Central memory CD8-positive, alpha-beta T cell (primary cell): ENCODE measurements at regions not wholly inside any gene's neighbourhood (a gene's known extent, or its start where the extent isn't known, plus 50 kb on each side); places are given as distances from the start of the nearest gene placed in this dataset.

Source experiments
- ATAC-seq: fragments of 150-1000 bp; cut with Tn5 transposase; replicated peaks from 2 replicates; pipeline ENCODE4 v1.10.0; 2022; ENCODE audit warnings: mild to moderate bottlenecking, moderate FRiP score, moderate number of reproducible peaks; ENCODE audit not compliant: poor library complexity, severe bottlenecking; ENCODE audit errors: extremely low read depth
- DNase-seq, 2 donors: peaks; one replicate each; pipeline ENCODE4 v3.0.0; 2021; ENCODE audit warnings: low spot score in 2 of 2
- H3K27ac Mint-ChIP-seq: one replicate; pipeline ENCODE4 v1.8.0; 2022; ENCODE audit warnings: low read depth, mild to moderate bottlenecking, moderate library complexity, mixed read lengths
- H3K27me3 Mint-ChIP-seq: one replicate; pipeline ENCODE4 v1.8.0; 2022; ENCODE audit warnings: mixed read lengths
- H3K36me3 Mint-ChIP-seq: one replicate; pipeline ENCODE4 v1.8.0; 2022; ENCODE audit warnings: mild to moderate bottlenecking, moderate library complexity, mixed read lengths; ENCODE audit not compliant: insufficient read depth
- H3K4me1 Mint-ChIP-seq: one replicate; pipeline ENCODE4 v1.8.0; 2022; ENCODE audit warnings: mixed read lengths
- H3K4me3 Mint-ChIP-seq: one replicate; pipeline ENCODE4 v1.8.0; 2022; ENCODE audit warnings: mild to moderate bottlenecking, moderate library complexity, mixed read lengths
- H3K9me3 Mint-ChIP-seq: one replicate; pipeline ENCODE4 v1.8.0; 2022; ENCODE audit warnings: mixed read lengths

- ATAC-seq (no peak), DNase-seq (no peak)
- H3K36me3 Mint-ChIP-seq, result no peaks in the 10 kb centered on the region
- no peak overlapping the region for H3K4me3 Mint-ChIP-seq
- no peaks in the 10 kb centered on the region for H3K27me3 Mint-ChIP-seq
- no peaks in the 10 kb centered on the region for H3K4me1 Mint-ChIP-seq
- no peaks in the 10 kb centered on the region for H3K9me3 Mint-ChIP-seq
- no peak overlapping the region for H3K27ac Mint-ChIP-seq
These were observed 1137.4 kb upstream of the CDH18 start for GRCh38 chr5:21125238-21125983.

DNA sequence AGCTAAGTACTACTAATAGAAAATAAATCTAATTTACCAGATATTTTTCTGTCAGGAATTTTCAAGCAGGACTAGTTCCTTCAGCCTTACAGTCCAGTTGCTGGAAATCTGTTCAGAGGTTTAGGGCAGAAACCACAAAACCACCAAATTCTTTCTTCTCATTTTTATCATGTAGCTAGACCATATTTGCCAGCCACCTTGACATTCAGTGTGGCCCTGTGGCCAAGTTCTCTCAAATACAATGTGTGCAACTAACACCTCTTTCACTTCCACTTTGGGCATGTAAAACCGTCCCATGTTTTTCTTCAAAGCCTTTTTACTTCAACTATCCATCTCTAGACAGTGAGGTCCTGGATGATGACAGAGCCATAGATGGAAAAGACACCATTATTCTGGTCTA lies 1133.2 kb upstream of the CDH18 start:
- Mint-ChIP-seq H3K4me1 (no peaks in the 10 kb centered on the region), H3K36me3 (no peaks in the 10 kb centered on the region), H3K4me3 (no peak overlapping the region), H3K27ac (no peak overlapping the region), H3K9me3 (peaks cover 18% of the 10 kb centered on the region), H3K27me3 (no peaks in the 10 kb centered on the region)
- ATAC-seq (no peak), DNase-seq (no peak)

GRCh38 chr5:21097661-21098060 lies 1109.7 kb upstream of the CDH18 start:
- no peak overlapping the region for H3K4me3 Mint-ChIP-seq
- no peak for ATAC-seq
- no peaks in the 10 kb centered on the region for H3K36me3 Mint-ChIP-seq
- H3K27ac Mint-ChIP-seq, result no peak overlapping the region
- H3K4me1 Mint-ChIP-seq, result no peaks in the 10 kb centered on the region
- no peaks in the 10 kb centered on the region for H3K27me3 Mint-ChIP-seq
- DNase-seq, result no peak
- H3K9me3 Mint-ChIP-seq, result peaks cover 22% of the 10 kb centered on the region

- H3K27me3 Mint-ChIP-seq, result no peaks in the 10 kb centered on the region
- H3K4me1 Mint-ChIP-seq, result no peaks in the 10 kb centered on the region
- no peaks in the 10 kb centered on the region for H3K36me3 Mint-ChIP-seq
- peaks cover 25% of the 10 kb centered on the region for H3K9me3 Mint-ChIP-seq
- DNase-seq (no peak), ATAC-seq (no peak)
- no peak overlapping the region for H3K4me3 Mint-ChIP-seq
- H3K27ac Mint-ChIP-seq, result no peak overlapping the region
These were observed 1106.6 kb upstream of the CDH18 start for GRCh38 chr5:21094619-21095018.

DNA sequence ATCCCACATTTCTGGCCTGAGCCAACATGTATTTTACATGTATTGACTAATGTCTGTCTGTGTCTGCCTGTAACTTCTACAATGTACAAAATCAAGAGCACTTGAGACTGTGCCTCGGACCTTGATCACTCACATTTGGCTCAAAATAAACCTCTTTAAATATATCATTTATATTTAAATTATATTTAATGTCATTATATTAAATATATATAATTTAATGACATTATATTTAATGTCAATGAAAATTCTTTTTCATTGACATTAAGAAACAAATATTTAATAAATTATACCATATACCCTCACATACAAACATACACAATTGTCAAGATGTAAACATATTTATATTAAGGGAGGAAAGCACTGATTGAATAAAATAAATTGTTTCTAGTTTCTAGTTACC lies 1099.8 kb upstream of the CDH18 start:
- Mint-ChIP-seq H3K36me3 (no peaks in the 10 kb centered on the region), H3K27me3 (no peaks in the 10 kb centered on the region), H3K27ac (no peak overlapping the region), H3K9me3 (peaks cover 39% of the 10 kb centered on the region), H3K4me3 (no peak overlapping the region), H3K4me1 (no peaks in the 10 kb centered on the region)
- DNase-seq (no peak), ATAC-seq (no peak)

DNA sequence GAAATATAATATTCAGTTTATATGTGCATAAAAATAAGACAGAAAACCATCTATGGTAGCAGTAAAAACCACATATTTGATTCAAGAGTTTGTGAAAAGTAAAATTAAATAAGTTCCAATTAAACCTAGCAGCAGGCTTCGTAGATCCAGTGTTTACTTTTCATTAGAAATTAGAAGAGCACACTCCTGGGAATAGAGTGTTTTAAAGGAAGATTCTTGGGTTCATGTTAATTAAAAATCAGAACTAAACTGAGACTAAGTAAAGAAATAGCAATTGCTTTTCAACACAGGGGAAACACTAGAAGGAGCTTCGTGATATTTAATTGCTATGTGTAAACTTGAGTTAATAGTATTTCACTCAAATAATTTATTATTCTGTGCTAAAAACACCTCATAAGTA lies 1097.8 kb upstream of the CDH18 start:
- Mint-ChIP-seq H3K36me3 (no peaks in the 10 kb centered on the region), H3K27ac (no peak overlapping the region), H3K4me1 (no peaks in the 10 kb centered on the region), H3K9me3 (peaks cover 40% of the 10 kb centered on the region), H3K27me3 (no peaks in the 10 kb centered on the region), H3K4me3 (no peak overlapping the region)
- DNase-seq, result no peak
- no peak for ATAC-seq

GRCh38 chr5:21071986-21072385 lies 1084.0 kb upstream of the CDH18 start:
- H3K4me1 Mint-ChIP-seq, result no peaks in the 10 kb centered on the region
- DNase-seq (no peak), ATAC-seq (no peak)
- H3K36me3 Mint-ChIP-seq, result no peaks in the 10 kb centered on the region
- no peaks in the 10 kb centered on the region for H3K9me3 Mint-ChIP-seq
- H3K4me3 Mint-ChIP-seq, result no peak overlapping the region
- no peak overlapping the region for H3K27ac Mint-ChIP-seq
- no peaks in the 10 kb centered on the region for H3K27me3 Mint-ChIP-seq

DNA sequence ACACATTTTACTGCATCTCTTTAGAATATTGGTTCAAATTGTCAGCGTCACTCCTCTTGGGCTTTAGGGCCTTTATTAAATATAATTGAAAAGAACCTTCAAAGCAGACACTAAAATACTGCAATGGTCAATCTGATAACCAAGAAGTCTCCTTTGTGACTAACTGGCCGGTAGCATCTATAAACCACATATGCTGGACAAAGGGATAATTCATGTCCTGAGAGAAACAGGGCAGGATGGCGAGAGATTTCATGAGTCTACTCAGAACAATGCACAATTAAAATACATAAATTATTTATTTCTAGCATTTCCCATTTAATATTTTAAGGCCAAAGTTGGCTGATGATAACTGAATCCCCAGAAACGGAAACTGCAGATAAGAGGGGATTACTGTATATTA lies 1083.4 kb upstream of the CDH18 start:
- no peak for ATAC-seq
- Mint-ChIP-seq H3K36me3 (no peaks in the 10 kb centered on the region), H3K27ac (no peak overlapping the region), H3K27me3 (no peaks in the 10 kb centered on the region), H3K9me3 (no peaks in the 10 kb centered on the region), H3K4me1 (no peaks in the 10 kb centered on the region), H3K4me3 (no peak overlapping the region)
- DNase-seq, result no peak

GRCh38 chr5:21070858-21071257 lies 1082.9 kb upstream of the CDH18 start:
- H3K27me3 Mint-ChIP-seq, result no peaks in the 10 kb centered on the region
- no peaks in the 10 kb centered on the region for H3K4me1 Mint-ChIP-seq

DNA sequence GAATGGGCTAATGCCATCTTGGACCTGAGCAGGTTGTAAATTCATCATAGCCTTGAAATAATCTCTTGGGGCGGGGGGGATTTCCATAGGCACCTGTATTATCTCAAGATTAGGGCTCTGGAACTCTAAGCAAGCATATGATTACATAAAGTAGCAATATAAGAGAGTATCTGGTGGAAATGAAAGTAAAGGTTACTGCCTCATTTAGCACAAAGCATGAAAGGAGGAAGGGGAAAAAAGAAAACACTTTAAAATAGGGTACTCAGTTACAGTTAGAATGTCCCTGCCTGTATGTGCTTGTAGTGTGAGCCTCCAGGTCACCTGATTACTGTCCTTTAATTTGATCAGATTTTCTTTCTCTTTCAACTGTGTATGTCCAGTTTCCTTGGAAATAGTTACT lies 1079.7 kb upstream of the CDH18 start:
- no peaks in the 10 kb centered on the region for H3K4me1 Mint-ChIP-seq
- H3K27ac Mint-ChIP-seq, result no peak overlapping the region
- no peak for DNase-seq
- H3K27me3 Mint-ChIP-seq, result no peaks in the 10 kb centered on the region
- no peak for ATAC-seq
- no peak overlapping the region for H3K4me3 Mint-ChIP-seq
- peaks cover 3% of the 10 kb centered on the region for H3K9me3 Mint-ChIP-seq
- no peaks in the 10 kb centered on the region for H3K36me3 Mint-ChIP-seq

More at GRCh38 chr5:21070858-21071257, 1082.9 kb upstream of the CDH18 start:
- no peaks in the 10 kb centered on the region for H3K36me3 Mint-ChIP-seq
- ATAC-seq, result no peak
- no peaks in the 10 kb centered on the region for H3K9me3 Mint-ChIP-seq
- DNase-seq, result no peak
- H3K27ac Mint-ChIP-seq, result no peak overlapping the region
- H3K4me3 Mint-ChIP-seq, result no peak overlapping the region

DNA sequence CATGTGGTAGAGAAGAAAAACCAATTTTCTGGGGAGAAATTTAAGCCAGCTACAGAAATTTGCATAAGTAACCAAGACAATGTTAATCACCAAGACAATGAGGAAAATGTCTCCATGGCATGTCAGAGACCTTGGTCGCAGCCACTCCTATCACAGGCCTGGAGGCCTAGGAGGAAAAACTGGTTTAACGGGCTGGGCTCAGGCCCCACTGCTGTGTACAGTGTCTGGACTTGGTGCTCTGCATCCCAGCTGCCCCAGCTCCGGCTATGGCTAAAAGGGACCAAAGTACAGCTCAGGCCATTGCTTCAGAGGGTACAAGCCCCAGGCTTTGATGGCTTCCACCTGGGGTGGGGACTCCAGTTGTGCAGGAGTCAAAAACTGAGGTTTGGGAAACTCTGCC lies 1075.1 kb upstream of the CDH18 start:
- Mint-ChIP-seq H3K4me3 (no peak overlapping the region), H3K4me1 (no peaks in the 10 kb centered on the region), H3K27me3 (no peaks in the 10 kb centered on the region), H3K27ac (no peak overlapping the region), H3K36me3 (no peaks in the 10 kb centered on the region), H3K9me3 (peaks cover 19% of the 10 kb centered on the region)
- ATAC-seq (no peak), DNase-seq (no peak)

- Mint-ChIP-seq H3K9me3 (peaks cover 28% of the 10 kb centered on the region), H3K36me3 (no peaks in the 10 kb centered on the region), H3K4me1 (no peaks in the 10 kb centered on the region), H3K27ac (no peak overlapping the region), H3K4me3 (no peak overlapping the region), H3K27me3 (no peaks in the 10 kb centered on the region)
- DNase-seq (no peak), ATAC-seq (no peak)
These were observed 1070.3 kb upstream of the CDH18 start for GRCh38 chr5:21058289-21058688.

DNA sequence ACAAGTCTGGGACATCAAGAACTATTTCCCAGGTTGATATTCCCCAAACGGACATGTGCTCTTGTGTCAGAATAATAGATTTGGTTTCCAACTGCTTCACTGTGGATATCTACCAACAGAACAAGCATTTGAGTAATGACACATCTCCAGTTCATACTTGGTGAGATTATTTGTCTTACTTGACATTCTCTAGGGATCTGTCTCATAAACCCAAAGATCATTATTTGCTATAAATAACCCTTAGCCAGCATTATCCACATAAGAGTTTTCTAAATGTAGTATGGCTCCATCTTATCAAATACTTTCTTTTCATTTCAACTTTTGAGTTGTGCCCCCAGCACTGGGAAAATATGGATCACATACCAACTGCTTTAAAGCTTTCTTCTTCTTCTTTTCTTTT lies 1063.9 kb upstream of the CDH18 start:
- H3K9me3 Mint-ChIP-seq, result peaks cover 24% of the 10 kb centered on the region
- no peak overlapping the region for H3K4me3 Mint-ChIP-seq
- H3K27me3 Mint-ChIP-seq, result no peaks in the 10 kb centered on the region
- no peak overlapping the region for H3K27ac Mint-ChIP-seq
- H3K36me3 Mint-ChIP-seq, result no peaks in the 10 kb centered on the region
- DNase-seq, result no peak
- ATAC-seq, result no peak
- no peaks in the 10 kb centered on the region for H3K4me1 Mint-ChIP-seq
